Activated CD8-positive, alpha-beta memory T cell treated with anti-CD3 and anti-CD28 coated beads, Interleukin-2, amount 10 ng/mL, durations not matched to agents 7 days and 5 days (primary cell): ENCODE measurements at regions not wholly inside any gene's neighbourhood (a gene's known extent, or its start where the extent isn't known, plus 50 kb on each side); places are given as distances from the start of the nearest gene placed in this dataset.

Experiments
- ATAC-seq: fragments of 150-1000 bp; cut with Tn5 transposase; one replicate; pipeline ENCODE4 v1.10.0; 2021; ENCODE audit warnings: moderate library complexity
- CTCF ChIA-PET: fragments of 350-600 bp; sonication (Branson Sonifier 250); formaldehyde crosslinking; loops from one replicate; lab custom pipeline; 2021; ENCODE audit warnings: antibody characterized with exemption; lab: Charles Lee
- DNase-seq: peaks from one replicate; pipeline ENCODE4 v3.0.0-alpha.2; 2020
- H3K27ac Mint-ChIP-seq: one replicate; pipeline ENCODE4 v1.8.0; 2021; ENCODE audit warnings: mild to moderate bottlenecking, mixed read lengths
- H3K27me3 Mint-ChIP-seq: one replicate; pipeline ENCODE4 v1.8.0; 2021; ENCODE audit warnings: mixed read lengths
- H3K36me3 Mint-ChIP-seq: one replicate; pipeline ENCODE4 v1.8.0; 2021; ENCODE audit warnings: mild to moderate bottlenecking, mixed read lengths
- H3K4me1 Mint-ChIP-seq: one replicate; pipeline ENCODE4 v1.8.0; 2021; ENCODE audit warnings: mixed read lengths
- H3K4me3 Mint-ChIP-seq: one replicate; pipeline ENCODE4 v1.8.0; 2021; ENCODE audit warnings: mild to moderate bottlenecking, moderate library complexity, mixed read lengths
- H3K9me3 Mint-ChIP-seq: one replicate; pipeline ENCODE4 v1.8.0; 2022; ENCODE audit warnings: low read depth, mixed read lengths

DNA sequence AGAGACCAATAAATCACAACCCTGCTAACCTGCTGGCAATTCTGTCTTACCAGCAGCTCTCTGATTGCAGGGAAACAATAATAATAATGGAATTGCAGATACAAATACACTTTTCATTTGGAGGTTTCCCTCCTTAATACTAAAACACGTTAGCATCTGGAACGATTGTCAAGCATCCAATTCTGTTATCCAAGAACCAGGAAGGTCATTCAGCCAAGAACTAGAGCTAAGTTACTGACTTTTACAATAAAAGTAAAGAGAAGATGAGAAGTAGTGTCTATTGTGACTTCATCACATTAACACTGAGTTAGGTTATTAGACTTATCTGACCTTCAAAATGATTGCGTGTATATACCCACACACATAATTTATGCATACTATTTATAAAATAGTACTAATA is 335.6 kb downstream of the BRINP1 start:
- Mint-ChIP-seq H3K4me3 (no peak overlapping the region), H3K4me1 (no peaks in the 10 kb centered on the region), H3K27ac (no peak overlapping the region), H3K36me3 (no peaks in the 10 kb centered on the region), H3K9me3 (peaks cover 2% of the 10 kb centered on the region), H3K27me3 (no peaks in the 10 kb centered on the region)
- DNase-seq: no peak
- no peak for ATAC-seq
- CTCF ChIA-PET: no interaction called here

DNA sequence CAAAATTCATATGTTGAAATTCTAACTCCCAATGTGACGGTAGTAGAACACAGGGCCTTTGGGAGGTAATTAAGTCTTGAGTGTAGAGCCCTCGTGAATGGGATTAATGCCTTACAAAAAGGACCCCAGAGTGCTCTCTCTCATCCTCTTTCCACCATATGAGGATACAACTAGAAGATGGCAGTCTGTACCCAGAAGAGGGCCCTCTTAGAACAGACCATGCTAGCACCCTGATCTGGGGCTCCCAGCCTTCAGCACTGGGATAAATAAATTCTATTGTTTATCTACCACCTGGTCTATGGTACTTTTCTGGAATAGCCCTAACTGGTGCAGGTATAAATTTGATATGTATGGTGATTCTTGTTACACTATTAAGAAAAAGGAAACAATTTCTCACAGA is 332.3 kb downstream of the BRINP1 start:
- Mint-ChIP-seq H3K9me3 (no peaks in the 10 kb centered on the region), H3K4me3 (no peak overlapping the region), H3K27ac (no peak overlapping the region), H3K4me1 (no peaks in the 10 kb centered on the region), H3K27me3 (no peaks in the 10 kb centered on the region), H3K36me3 (no peaks in the 10 kb centered on the region)
- DNase-seq: no peak
- no peak for ATAC-seq
- CTCF ChIA-PET: no interaction called here

DNA sequence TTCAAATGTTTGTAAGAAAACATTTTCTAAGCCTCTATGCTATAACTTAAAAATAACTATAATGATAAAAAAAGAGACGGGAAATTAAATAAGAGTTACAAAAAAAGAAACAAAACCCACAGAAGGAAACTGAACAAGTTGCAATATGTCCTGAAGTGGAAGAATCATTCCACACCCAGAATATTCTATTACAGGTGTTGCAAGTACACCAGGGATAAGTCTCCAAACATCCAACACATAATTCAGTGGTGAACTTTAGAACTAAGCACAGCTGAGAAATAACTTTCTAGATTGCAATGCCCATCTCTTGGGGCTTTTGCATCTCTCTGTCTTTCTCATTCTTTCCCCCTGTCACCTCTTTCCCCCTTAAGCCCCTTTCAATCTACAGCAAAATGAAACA is 325.2 kb downstream of the BRINP1 start:
- no peak for ATAC-seq
- CTCF ChIA-PET: no interaction called here
- H3K27ac Mint-ChIP-seq: no peak overlapping the region
- H3K27me3 Mint-ChIP-seq: no peaks in the 10 kb centered on the region
- DNase-seq: no peak
- H3K36me3 Mint-ChIP-seq: no peaks in the 10 kb centered on the region
- no peak overlapping the region for H3K4me3 Mint-ChIP-seq
- no peaks in the 10 kb centered on the region for H3K9me3 Mint-ChIP-seq
- no peaks in the 10 kb centered on the region for H3K4me1 Mint-ChIP-seq

DNA sequence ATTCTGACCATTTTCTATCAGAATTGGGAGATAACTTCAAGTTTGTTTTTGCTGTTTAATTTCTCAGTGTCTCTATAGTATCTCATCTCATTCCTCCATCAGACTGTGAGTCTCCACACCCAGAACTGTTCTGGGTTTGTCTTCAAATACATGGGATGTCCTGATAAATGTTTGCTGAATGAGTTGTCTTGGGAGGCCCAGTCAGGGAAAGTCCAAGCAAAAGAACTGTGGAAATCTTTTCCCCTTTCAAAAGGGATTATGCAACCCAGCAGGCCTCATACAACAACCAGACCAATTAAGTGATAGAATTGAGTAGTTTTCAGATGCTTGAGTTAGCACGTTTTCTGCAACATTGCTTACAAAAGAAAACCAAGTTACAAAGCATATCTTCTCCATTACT is 324.4 kb downstream of the BRINP1 start:
- H3K27me3 Mint-ChIP-seq: no peaks in the 10 kb centered on the region
- DNase-seq: no peak
- H3K4me3 Mint-ChIP-seq: no peak overlapping the region
- H3K36me3 Mint-ChIP-seq: no peaks in the 10 kb centered on the region
- CTCF ChIA-PET: no interaction called here
- no peaks in the 10 kb centered on the region for H3K4me1 Mint-ChIP-seq
- no peak overlapping the region for H3K27ac Mint-ChIP-seq
- H3K9me3 Mint-ChIP-seq: no peaks in the 10 kb centered on the region
- no peak for ATAC-seq

DNA sequence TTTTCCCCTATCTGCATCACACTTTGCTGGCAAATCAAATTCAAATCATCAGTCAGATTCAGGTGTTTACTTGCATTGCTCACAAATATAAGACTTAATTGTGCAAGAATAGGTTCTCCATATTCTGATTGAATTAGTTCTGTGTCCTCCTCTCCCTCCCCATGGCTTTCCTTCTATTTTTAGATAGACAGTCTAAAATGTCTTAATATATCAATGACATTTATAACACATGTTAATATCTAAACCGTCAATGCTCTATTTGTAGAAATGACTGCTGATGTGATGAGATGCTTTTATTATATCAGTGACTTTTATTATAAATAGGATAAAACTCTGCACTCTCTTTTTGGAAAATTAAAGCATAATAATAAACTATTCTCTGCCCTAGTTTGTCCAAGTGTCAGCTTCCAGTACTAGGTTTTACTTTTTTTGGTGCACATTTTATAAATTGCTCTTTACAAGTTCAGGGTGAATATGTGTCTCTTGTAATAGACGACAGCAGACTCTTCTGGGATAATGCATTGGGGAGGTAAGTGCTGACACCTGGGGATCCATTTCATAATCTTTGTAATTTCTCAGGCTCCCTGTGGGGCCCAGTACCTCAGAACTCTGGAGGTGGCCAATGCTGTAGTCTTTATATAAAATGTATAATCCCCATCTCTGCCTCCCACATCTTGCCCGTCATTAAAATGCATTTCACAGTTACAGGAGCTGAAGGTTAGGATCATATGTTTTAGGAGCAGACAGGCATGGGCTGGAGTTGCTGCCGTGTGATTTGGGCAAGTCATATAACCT is 321.5 kb downstream of the BRINP1 start:
- H3K36me3 Mint-ChIP-seq: no peaks in the 10 kb centered on the region
- no peaks in the 10 kb centered on the region for H3K9me3 Mint-ChIP-seq
- no peaks in the 10 kb centered on the region for H3K27me3 Mint-ChIP-seq

DNA sequence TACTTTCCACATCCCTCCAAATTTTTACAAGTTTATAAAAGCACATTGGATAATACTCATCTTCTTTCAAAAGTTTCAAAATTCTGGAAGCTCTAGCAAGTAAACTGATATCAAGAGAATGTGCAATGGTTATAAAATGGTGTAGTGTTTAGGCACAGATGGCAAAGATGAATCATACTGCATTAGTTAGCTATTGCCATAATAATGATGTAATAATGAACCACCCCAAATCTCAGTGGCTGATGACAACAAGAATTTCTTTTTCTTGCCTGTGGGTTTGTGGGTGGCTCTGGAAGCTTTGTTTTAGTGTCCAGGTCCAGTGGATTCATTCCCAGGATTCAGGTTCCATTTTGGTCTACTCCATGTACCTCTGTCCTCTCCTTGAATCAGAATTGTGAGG is 319.0 kb downstream of the BRINP1 start:
- Mint-ChIP-seq H3K4me1 (no peaks in the 10 kb centered on the region), H3K9me3 (no peaks in the 10 kb centered on the region), H3K27ac (no peak overlapping the region), H3K36me3 (no peaks in the 10 kb centered on the region), H3K27me3 (no peaks in the 10 kb centered on the region), H3K4me3 (no peak overlapping the region)
- no peak for ATAC-seq
- CTCF ChIA-PET: no interaction called here
- no peak for DNase-seq

More for the DNA sequence above, 321.5 kb downstream of the BRINP1 start:
- Mint-ChIP-seq H3K27ac (no peak overlapping the region), H3K4me1 (no peaks in the 10 kb centered on the region), H3K4me3 (no peak overlapping the region)
- ATAC-seq (no peak), DNase-seq (no peak)
- CTCF ChIA-PET: no interaction called here

DNA sequence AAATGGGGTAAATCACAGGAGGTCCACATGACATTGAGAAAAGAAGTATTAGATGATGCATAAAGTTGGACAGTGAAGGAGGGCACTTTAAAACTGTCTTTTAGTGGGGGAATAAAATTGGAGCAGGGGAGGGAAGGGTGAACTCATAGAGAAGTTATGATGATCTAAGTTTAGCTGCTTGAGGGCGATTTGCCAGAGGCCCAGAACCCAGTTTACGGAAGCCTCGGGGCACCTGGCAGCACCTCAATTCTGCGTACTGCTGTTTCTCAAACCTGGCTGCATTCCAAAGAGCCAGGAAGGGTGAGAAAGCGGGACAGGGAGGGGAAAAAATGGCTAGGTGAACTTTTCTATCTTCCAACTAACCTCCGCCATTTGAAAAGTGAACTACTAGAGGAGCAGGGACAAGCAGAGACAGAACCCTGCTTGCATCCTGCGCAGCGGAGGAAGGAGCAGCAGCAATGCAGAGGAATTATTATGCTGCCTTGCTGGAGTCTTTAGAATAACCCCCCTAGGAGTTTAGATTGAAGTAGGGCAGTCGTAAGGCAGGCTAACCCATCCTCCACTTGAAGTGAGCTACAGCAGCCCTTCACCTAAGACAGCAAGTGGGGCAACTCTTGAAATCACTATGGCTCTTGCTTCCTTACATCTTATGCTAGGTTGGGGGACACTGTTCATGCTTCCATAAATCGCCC is 316.8 kb downstream of the BRINP1 start:
- CTCF ChIA-PET: no interaction called here
- H3K9me3 Mint-ChIP-seq: peaks cover 3% of the 10 kb centered on the region
- ATAC-seq (no peak), DNase-seq (no peak)
- no peak overlapping the region for H3K27ac Mint-ChIP-seq
- H3K27me3 Mint-ChIP-seq: no peaks in the 10 kb centered on the region
- H3K36me3 Mint-ChIP-seq: no peaks in the 10 kb centered on the region
- no peak overlapping the region for H3K4me3 Mint-ChIP-seq
- no peaks in the 10 kb centered on the region for H3K4me1 Mint-ChIP-seq

DNA sequence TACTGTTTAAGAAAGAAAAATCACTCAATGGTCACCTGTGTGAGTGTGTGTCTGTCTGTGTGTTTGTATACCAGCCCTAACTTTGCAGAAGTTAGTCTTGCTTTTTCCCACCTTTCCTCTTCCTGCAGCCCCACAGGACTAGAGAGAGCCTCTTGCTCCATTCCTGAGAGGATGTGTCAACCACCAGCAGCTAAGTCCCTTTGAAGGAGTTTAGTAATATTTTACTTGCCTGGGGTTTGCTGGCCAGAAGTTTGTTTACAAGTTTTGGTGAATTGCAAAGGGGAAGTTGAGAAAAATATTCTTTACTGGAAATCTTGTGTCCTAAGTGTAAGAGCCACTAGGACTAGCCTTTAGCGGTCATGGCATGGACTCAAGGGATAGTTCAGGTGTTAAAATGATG is 316.2 kb downstream of the BRINP1 start:
- Mint-ChIP-seq H3K9me3 (peaks cover 3% of the 10 kb centered on the region), H3K27ac (no peak overlapping the region), H3K4me3 (no peak overlapping the region), H3K4me1 (no peaks in the 10 kb centered on the region), H3K27me3 (no peaks in the 10 kb centered on the region), H3K36me3 (no peaks in the 10 kb centered on the region)
- CTCF ChIA-PET: no interaction called here
- ATAC-seq (no peak), DNase-seq (no peak)

DNA sequence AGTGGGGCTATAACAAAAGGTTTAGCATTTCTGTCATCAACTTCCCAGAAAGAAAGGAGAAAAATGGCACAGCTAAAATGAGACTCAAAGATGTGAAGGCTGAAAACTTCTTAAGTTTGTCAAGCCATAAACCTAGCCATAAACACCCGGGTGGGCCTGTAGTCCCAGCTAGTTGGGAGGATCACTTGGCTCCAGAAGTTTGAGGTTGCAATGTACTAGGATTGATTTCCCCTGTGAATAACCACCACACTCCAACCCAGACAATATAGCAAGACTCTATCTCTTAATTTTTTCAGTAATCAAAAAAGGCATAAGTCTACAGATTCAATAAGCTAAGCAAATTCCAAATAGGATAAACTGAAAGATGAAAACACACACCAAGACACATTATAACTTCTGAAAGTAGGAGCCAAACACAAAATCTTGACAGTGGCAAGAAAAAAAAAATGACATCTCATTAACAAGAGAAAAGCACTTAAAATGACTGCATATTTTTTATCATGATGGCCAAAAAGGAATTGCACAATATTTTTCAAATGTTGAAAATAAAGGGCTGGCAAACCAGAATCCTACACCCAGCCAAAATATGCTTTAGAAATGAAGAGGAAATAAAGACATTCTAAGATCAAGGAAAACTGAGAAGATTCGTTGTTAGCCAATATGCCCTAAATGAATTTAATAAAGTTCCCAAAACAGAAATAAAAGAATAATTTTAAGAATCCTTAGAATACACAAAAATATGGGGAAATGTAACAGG is 308.4 kb downstream of the BRINP1 start:
- Mint-ChIP-seq H3K27ac (no peak overlapping the region), H3K27me3 (no peaks in the 10 kb centered on the region), H3K9me3 (peaks cover 3% of the 10 kb centered on the region), H3K4me3 (no peak overlapping the region), H3K4me1 (no peaks in the 10 kb centered on the region), H3K36me3 (no peaks in the 10 kb centered on the region)
- ATAC-seq (no peak), DNase-seq (no peak)
- CTCF ChIA-PET: no interaction called here

DNA sequence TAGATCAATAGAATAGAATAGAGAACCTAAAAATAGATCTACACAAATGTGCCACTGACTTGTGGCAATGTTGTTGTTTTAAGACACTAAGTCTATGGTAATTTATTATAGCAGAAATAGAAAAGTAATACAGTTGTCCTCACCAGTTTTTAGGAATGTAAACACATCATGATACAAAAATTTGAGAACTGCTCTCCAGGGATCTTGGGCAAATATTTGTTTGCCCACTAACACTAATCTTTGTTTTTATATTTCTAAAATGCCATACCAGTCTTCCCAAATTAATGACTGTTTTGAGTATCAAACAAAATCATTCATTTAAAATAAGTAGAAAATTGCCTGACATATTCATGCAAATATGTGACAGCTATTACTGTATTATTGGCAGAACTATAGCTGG is 297.6 kb downstream of the BRINP1 start:
- Mint-ChIP-seq H3K27ac (no peak overlapping the region), H3K27me3 (no peaks in the 10 kb centered on the region), H3K4me3 (no peak overlapping the region), H3K4me1 (no peaks in the 10 kb centered on the region), H3K36me3 (no peaks in the 10 kb centered on the region), H3K9me3 (no peaks in the 10 kb centered on the region)
- DNase-seq: no peak
- no peak for ATAC-seq
- CTCF ChIA-PET: no interaction called here

DNA sequence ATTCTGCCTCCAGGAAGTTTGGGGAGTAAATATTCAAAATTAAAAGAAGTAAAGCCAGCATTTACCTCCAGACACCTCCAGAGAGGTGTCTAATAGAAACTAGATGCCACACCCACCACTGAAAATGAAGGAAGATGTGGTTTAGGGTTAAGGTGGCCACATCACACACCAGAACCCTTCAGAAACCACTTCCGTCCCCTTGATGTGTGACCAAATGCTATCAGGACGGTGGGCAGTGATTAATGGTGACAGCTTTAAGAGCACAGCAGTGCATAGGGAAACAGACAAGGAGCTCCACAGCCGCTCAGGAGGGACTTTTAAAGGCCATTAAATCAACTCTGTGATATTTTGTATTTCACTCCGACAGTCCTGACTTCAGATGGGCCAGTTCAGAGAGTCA is 295.2 kb downstream of the BRINP1 start:
- Mint-ChIP-seq H3K9me3 (no peaks in the 10 kb centered on the region), H3K4me1 (no peaks in the 10 kb centered on the region)
- CTCF ChIA-PET: no interaction called here

DNA sequence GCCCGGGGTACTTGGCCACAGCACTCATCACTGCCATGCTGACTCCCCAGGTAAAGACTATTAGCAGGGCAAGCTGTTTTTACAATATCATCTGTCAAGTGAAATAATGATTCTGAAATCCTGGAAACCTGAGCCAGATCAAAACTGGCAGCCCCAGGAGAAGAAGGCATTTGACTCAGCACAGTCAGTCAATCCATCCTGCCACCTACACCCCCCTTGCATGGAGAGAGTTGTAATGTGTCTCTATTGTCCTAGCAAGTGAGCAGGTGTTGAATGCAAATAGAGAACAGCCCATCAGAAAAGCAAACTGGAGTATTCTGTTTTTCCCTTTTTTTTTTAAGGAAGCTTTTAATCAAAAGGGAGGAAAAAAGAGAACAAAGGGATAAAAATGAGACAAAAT is 291.2 kb downstream of the BRINP1 start:
- H3K27ac Mint-ChIP-seq: no peak overlapping the region
- no peaks in the 10 kb centered on the region for H3K4me1 Mint-ChIP-seq
- H3K27me3 Mint-ChIP-seq: no peaks in the 10 kb centered on the region
- no peak overlapping the region for H3K4me3 Mint-ChIP-seq
- no peaks in the 10 kb centered on the region for H3K36me3 Mint-ChIP-seq
- no peaks in the 10 kb centered on the region for H3K9me3 Mint-ChIP-seq
- no peak for DNase-seq
- CTCF ChIA-PET: interaction anchor here (1.0 kb wide), 1 partner anchor 12 kb away, joined by 3 read pairs; no protein-coding TSS in a partner anchor
- no peak for ATAC-seq

More for the DNA sequence above, 295.2 kb downstream of the BRINP1 start:
- DNase-seq: no peak
- ATAC-seq: no peak
- H3K36me3 Mint-ChIP-seq: no peaks in the 10 kb centered on the region
- H3K27ac Mint-ChIP-seq: no peak overlapping the region
- H3K4me3 Mint-ChIP-seq: no peak overlapping the region
- no peaks in the 10 kb centered on the region for H3K27me3 Mint-ChIP-seq

DNA sequence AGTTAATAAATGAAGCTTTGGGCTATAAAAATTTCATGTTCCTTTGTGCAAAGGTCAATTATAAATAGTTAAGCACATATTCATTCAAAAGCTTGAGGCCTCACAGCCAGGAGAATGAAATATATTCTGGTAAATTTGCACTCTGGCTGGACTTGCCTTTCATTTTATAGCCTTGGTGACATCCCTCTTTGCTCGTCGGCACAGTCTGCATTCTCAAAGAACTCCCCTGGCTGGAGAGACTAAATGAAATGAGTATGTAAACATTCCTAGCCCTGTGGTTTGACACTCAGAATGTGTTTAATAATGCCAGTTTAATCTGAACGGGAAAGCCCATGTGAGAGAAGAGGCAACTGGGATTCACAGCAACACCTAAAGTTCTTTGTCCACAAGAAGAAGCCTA is 285.6 kb downstream of the BRINP1 start:
- DNase-seq: no peak
- Mint-ChIP-seq H3K9me3 (peaks cover 5% of the 10 kb centered on the region), H3K27ac (no peak overlapping the region), H3K27me3 (no peaks in the 10 kb centered on the region), H3K4me1 (no peaks in the 10 kb centered on the region), H3K36me3 (no peaks in the 10 kb centered on the region), H3K4me3 (no peak overlapping the region)
- no peak for ATAC-seq
- CTCF ChIA-PET: no interaction called here

DNA sequence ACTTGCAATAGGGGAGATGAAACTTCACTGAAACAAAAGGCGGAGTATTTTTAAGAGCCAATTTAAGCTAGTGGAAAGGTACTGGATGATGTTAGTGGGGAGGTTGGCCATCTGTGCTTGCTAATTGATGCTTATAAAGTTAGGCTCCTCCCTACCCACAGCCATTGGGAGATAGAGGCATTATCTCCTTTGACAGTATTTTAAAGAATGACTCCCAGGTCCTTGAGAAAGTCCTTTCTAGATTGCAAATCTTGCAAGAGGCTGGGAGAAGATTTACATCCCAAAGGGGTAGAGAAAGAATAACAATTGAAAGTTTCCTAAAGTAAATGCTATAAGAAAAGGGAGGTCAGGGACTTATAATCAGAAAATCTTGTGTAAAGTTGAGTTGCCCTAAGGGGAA is 282.6 kb downstream of the BRINP1 start:
- no peak for ATAC-seq
- CTCF ChIA-PET: no interaction called here
- H3K4me3 Mint-ChIP-seq: no peak overlapping the region
- H3K4me1 Mint-ChIP-seq: no peaks in the 10 kb centered on the region
- no peak overlapping the region for H3K27ac Mint-ChIP-seq
- no peak for DNase-seq
- H3K27me3 Mint-ChIP-seq: no peaks in the 10 kb centered on the region
- H3K36me3 Mint-ChIP-seq: no peaks in the 10 kb centered on the region
- H3K9me3 Mint-ChIP-seq: peaks cover 5% of the 10 kb centered on the region
